Activated CD4-positive, alpha-beta memory T cell treated with anti-CD3 and anti-CD28 coated beads, Interleukin-2, amount 10 ng/mL, durations not matched to agents 7 days and 5 days (primary cell): ENCODE measurements at regions not wholly inside any gene's neighbourhood (a gene's known extent, or its start where the extent isn't known, plus 50 kb on each side); places are given as distances from the start of the nearest gene placed in this dataset.

ENCODE experiments used
- CTCF ChIA-PET: fragments of 350-600 bp; sonication (Branson Sonifier 250); formaldehyde crosslinking; loops from one replicate; lab custom pipeline; 2021; ENCODE audit warnings: antibody characterized with exemption, inconsistent platforms; lab: Charles Lee
- POLR2A ChIA-PET: fragments of 350-600 bp; sonication (Branson Sonifier 250); formaldehyde crosslinking; loops from one replicate; lab custom pipeline; 2021; ENCODE audit warnings: antibody characterized with exemption; lab: Charles Lee
- DNase-seq: peaks from one replicate; pipeline ENCODE4 v3.0.0-alpha.2; 2020
- H3K27ac Mint-ChIP-seq: one replicate; pipeline ENCODE4 v1.8.0; 2021; ENCODE audit warnings: mild to moderate bottlenecking, mixed read lengths
- H3K27me3 Mint-ChIP-seq: one replicate; pipeline ENCODE4 v1.8.0; 2021; ENCODE audit warnings: mixed read lengths
- H3K36me3 Mint-ChIP-seq: one replicate; pipeline ENCODE4 v1.8.0; 2021; ENCODE audit warnings: low read depth, mixed read lengths
- H3K4me1 Mint-ChIP-seq: one replicate; pipeline ENCODE4 v1.8.0; 2021; ENCODE audit warnings: mixed read lengths
- H3K4me3 Mint-ChIP-seq: one replicate; pipeline ENCODE4 v1.8.0; 2021; ENCODE audit warnings: mild to moderate bottlenecking, mixed read lengths
- H3K9me3 Mint-ChIP-seq: one replicate; pipeline ENCODE4 v1.8.0; 2021; ENCODE audit warnings: mixed read lengths

DNA sequence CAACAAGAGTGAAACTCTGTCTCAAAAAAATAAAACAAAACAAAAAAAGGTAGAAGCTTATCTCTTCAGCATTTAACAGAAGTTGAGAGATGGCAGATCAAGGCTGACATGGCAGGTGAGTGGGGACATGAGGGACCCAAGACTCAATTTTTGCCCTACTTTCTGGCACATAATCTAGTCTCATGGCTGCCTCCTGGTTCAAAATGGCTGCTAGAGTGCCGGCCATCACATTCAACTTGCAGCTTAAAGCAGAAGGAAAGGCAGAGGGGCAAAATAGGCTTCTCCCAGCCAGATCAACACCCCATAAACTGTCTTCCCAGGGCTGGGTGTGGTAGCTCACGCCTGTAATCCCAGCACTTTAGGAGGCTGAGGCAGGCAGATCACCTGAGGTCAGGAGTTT, 784.9 kb downstream of the MED13L start:
- no peak overlapping the region for H3K4me3 Mint-ChIP-seq
- no peak overlapping the region for H3K27ac Mint-ChIP-seq
- no peaks in the 10 kb centered on the region for H3K4me1 Mint-ChIP-seq
- peaks cover 4% of the 10 kb centered on the region for H3K9me3 Mint-ChIP-seq
- DNase-seq: no peak
- H3K36me3 Mint-ChIP-seq: no peaks in the 10 kb centered on the region
- ChIA-PET POLR2A (no interaction called here), CTCF (no interaction called here)
- H3K27me3 Mint-ChIP-seq: no peaks in the 10 kb centered on the region

DNA sequence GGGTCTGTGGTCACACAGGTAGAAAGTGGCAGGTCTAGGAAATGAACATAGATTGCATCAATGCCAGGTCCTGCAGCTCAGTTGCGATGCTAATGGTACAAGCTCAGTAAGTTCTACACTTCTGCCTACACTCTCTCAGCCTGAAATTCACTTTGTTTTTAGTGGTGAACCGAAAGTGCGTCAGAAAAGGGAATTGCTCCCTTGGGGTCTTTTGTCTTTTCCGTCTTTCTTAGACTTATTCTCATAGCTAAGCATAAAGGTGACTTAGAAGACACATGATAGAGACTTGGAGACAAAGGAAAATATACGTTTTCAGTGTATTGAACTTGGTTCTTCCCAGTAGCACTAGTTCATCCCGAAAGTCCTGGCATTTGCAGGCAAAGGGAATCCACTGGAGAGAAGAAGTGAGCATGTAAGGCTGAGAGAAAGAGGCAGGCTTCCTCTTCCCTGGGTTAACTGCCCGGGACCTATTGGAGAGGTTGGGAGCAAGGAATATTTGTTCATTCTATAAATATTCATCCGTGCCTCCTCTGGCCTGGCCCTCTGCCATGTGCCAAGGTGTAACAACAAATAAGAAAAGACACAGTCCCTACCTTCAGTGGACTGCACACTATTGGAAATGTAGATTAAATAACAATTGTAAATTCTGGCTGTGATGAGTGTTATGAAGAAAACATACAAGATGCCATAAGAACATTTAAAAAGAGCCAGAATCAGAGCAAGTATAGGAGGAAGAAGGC, 785.8 kb downstream of the MED13L start:
- no peaks in the 10 kb centered on the region for H3K27me3 Mint-ChIP-seq
- CTCF ChIA-PET: no interaction called here

DNA sequence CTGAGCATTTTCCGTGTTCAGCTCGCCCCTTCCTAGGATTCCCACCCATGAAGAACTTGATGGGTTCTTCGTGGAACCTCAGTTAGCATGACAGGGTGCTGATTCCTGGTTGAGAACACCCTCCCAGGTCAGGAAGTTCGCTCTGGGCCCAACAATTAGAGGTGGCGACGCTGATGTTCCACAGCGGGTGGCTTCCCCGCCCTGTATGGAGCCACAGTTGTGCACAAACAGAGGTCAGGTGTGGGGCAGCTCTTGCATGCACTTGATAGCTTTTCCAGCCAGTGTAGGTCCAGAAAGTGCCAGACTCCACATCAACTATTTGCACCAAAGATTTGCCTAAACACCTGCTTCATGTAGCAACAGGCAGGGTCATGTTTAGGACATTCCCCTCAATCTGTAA, 788.2 kb downstream of the MED13L start:
- Mint-ChIP-seq H3K36me3 (no peaks in the 10 kb centered on the region), H3K27ac (no peak overlapping the region), H3K4me1 (no peaks in the 10 kb centered on the region), H3K27me3 (no peaks in the 10 kb centered on the region), H3K9me3 (peaks cover 3% of the 10 kb centered on the region), H3K4me3 (no peak overlapping the region)
- ChIA-PET CTCF (no interaction called here), POLR2A (no interaction called here)
- DNase-seq: no peak

More for the DNA sequence above, 785.8 kb downstream of the MED13L start:
- no peak overlapping the region for H3K4me3 Mint-ChIP-seq
- no peaks in the 10 kb centered on the region for H3K4me1 Mint-ChIP-seq
- peaks cover 4% of the 10 kb centered on the region for H3K9me3 Mint-ChIP-seq
- DNase-seq: no peak
- no peak overlapping the region for H3K27ac Mint-ChIP-seq
- H3K36me3 Mint-ChIP-seq: no peaks in the 10 kb centered on the region
- POLR2A ChIA-PET: no interaction called here

- no peak overlapping the region for H3K27ac Mint-ChIP-seq
- H3K4me1 Mint-ChIP-seq: no peaks in the 10 kb centered on the region
- H3K36me3 Mint-ChIP-seq: no peaks in the 10 kb centered on the region
- DNase-seq: no peak
- POLR2A ChIA-PET: no interaction called here
- peaks cover under 1% of the 10 kb centered on the region for H3K9me3 Mint-ChIP-seq
- no peak overlapping the region for H3K4me3 Mint-ChIP-seq
- CTCF ChIA-PET: no interaction called here
- H3K27me3 Mint-ChIP-seq: no peaks in the 10 kb centered on the region
Measured at GRCh38 chr12:115485967-115486366, 791.5 kb downstream of the MED13L start.

GRCh38 chr12:115485503-115485902, 792.0 kb downstream of the MED13L start:
- Mint-ChIP-seq H3K9me3 (peaks cover 5% of the 10 kb centered on the region), H3K27me3 (no peaks in the 10 kb centered on the region), H3K4me1 (no peaks in the 10 kb centered on the region), H3K27ac (no peak overlapping the region), H3K36me3 (no peaks in the 10 kb centered on the region), H3K4me3 (no peak overlapping the region)
- ChIA-PET POLR2A (no interaction called here), CTCF (no interaction called here)
- no peak for DNase-seq

DNA sequence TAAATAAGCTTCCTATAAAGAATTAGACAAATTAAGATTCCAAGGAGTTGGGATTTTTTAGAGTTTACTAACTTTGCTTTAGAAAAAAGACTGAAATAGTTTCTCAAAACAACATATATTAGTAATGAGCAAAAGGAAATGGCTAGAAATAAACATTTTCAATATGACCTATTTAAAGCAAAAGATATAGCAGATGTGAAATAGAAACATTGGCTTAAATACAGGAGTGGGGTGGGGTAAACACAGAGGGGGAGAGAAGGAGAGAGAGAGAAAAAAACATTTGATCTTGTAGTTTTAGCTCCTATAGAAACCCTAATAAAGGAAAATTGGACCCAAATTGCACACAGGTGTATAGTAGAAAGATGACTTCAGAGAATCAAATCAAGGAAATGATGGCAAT, 794.5 kb downstream of the MED13L start:
- CTCF ChIA-PET: no interaction called here
- H3K27ac Mint-ChIP-seq: no peak overlapping the region

DNA sequence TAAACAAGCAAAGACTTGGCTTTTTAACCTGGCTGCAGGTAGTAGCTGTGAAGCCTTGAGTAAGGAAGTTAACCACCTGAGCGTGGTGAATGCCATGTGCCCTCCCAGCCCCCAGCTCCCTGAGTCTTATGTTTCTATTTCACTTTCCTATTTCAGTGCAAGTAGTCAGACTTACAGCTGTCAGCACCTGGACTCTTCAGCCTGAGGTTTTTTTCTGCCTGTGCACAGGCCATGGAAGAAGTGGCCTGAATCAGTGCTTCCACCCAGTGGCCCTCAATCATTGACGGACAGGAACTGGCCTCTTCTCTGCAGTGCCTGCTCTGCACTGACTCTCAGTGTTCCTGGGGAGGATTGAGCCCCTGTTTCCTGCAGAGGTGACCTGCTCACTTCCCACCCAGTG, 796.4 kb downstream of the MED13L start:
- no peaks in the 10 kb centered on the region for H3K4me1 Mint-ChIP-seq
- ChIA-PET POLR2A (no interaction called here), CTCF (no interaction called here)
- peaks cover 8% of the 10 kb centered on the region for H3K9me3 Mint-ChIP-seq
- H3K36me3 Mint-ChIP-seq: no peaks in the 10 kb centered on the region
- DNase-seq: no peak
- H3K27ac Mint-ChIP-seq: no peak overlapping the region
- no peaks in the 10 kb centered on the region for H3K27me3 Mint-ChIP-seq
- no peak overlapping the region for H3K4me3 Mint-ChIP-seq

More for the DNA sequence above, 794.5 kb downstream of the MED13L start:
- Mint-ChIP-seq H3K9me3 (peaks cover 6% of the 10 kb centered on the region), H3K4me3 (no peak overlapping the region), H3K27me3 (no peaks in the 10 kb centered on the region), H3K4me1 (no peaks in the 10 kb centered on the region), H3K36me3 (no peaks in the 10 kb centered on the region)
- POLR2A ChIA-PET: no interaction called here
- DNase-seq: no peak

DNA sequence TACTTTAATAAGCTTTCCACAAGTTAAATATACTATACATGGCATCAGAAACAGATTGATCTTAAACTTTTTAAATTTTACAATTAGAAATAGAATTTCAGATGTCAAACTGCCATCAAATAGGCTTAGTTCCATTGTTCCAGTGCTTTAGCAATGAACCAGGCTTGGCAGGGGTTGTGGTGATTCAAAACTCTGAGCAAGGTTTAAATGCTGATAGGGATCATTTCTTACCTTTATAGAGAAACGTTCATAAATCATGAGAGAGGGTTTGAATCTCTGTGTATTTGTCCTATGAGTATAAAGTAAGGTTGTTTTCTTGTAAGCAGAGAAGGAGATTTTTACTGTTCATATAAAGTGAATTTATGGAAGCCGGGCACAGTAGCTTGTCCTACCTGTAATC, 794.5 kb upstream of the TBX3 start:
- Mint-ChIP-seq H3K36me3 (no peaks in the 10 kb centered on the region), H3K4me3 (no peak overlapping the region), H3K27me3 (no peaks in the 10 kb centered on the region), H3K4me1 (no peaks in the 10 kb centered on the region), H3K9me3 (peaks cover 11% of the 10 kb centered on the region), H3K27ac (no peak overlapping the region)
- CTCF ChIA-PET: no interaction called here
- POLR2A ChIA-PET: no interaction called here
- no peak for DNase-seq

DNA sequence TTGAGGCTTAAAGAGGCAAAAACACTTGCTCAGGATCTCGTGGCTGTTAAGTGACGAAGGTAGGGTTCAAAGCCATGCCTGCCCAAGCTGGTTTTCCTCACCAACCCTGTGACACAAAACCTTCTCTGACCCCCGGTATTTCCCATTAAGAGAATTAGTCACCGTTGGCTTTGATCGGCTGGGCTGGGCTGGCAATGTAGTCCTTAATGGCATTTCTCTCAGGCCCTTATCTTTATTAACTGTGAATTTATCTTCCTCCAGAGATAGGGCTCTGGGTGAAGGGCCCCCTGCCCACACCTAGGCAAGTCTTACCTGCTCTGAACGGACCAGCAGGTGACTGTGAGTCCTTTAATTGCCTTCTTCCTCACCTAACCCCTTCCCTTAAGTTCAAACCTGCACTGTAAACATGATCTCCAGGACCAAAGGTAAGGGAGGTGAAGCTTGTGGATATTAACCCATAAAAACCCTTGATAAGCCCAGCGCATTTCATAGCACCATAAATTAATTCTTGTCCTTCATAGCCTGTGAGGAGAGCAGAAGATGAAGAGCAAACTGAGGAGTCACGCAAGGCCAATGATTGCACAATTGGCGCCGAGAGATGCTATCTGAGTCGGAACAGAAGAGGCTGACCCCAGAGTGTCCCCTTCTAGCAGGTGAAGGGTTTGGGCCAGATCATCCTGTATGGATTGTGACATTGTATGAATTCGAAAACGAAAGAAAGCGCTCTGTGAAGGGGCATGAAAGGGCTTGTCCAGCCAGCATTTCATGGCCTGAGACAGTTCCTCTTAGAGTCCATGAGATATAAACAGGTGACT, 790.8 kb upstream of the TBX3 start:
- Mint-ChIP-seq H3K9me3 (peaks cover 5% of the 10 kb centered on the region), H3K36me3 (no peaks in the 10 kb centered on the region), H3K27ac (no peak overlapping the region), H3K4me1 (no peaks in the 10 kb centered on the region), H3K4me3 (no peak overlapping the region), H3K27me3 (no peaks in the 10 kb centered on the region)
- POLR2A ChIA-PET: no interaction called here
- DNase-seq: no peak
- CTCF ChIA-PET: no interaction called here

GRCh38 chr12:115473257-115473956, 789.4 kb upstream of the TBX3 start:
- Mint-ChIP-seq H3K4me3 (no peak overlapping the region), H3K9me3 (peaks cover 5% of the 10 kb centered on the region), H3K27ac (no peak overlapping the region), H3K27me3 (no peaks in the 10 kb centered on the region), H3K4me1 (no peaks in the 10 kb centered on the region), H3K36me3 (no peaks in the 10 kb centered on the region)
- POLR2A ChIA-PET: no interaction called here
- DNase-seq: no peak
- CTCF ChIA-PET: no interaction called here

GRCh38 chr12:115472852-115473251, 788.9 kb upstream of the TBX3 start:
- Mint-ChIP-seq H3K27ac (no peak overlapping the region), H3K4me3 (no peak overlapping the region)
- DNase-seq: no peak

DNA sequence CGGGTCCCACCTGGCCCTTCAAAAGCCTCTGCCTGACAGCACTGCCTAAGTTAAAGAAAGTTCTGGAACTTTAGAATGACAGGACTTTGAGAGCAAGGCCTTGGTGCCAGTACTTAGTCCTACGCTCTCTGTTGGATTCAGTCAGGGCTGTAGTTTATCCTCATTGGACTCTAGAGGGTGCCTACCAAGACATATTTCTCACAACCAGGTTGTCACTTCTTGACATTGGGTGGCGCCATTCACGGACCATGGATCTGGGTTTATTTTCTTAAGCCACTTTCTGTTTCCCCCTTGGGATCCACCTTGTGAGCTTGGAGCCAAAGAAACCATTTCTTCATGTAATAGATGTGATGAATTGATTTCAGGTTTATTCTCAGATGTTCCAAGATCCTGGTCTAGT, 787.0 kb upstream of the TBX3 start:
- H3K4me1 Mint-ChIP-seq: no peaks in the 10 kb centered on the region
- no peak for DNase-seq
- CTCF ChIA-PET: no interaction called here
- no peaks in the 10 kb centered on the region for H3K36me3 Mint-ChIP-seq
- POLR2A ChIA-PET: no interaction called here
- no peak overlapping the region for H3K27ac Mint-ChIP-seq
- no peaks in the 10 kb centered on the region for H3K27me3 Mint-ChIP-seq
- H3K4me3 Mint-ChIP-seq: no peak overlapping the region
- H3K9me3 Mint-ChIP-seq: peaks cover 3% of the 10 kb centered on the region

More at GRCh38 chr12:115472852-115473251, 788.9 kb upstream of the TBX3 start:
- no peaks in the 10 kb centered on the region for H3K4me1 Mint-ChIP-seq
- no peaks in the 10 kb centered on the region for H3K36me3 Mint-ChIP-seq
- ChIA-PET CTCF (no interaction called here), POLR2A (no interaction called here)
- H3K27me3 Mint-ChIP-seq: no peaks in the 10 kb centered on the region
- H3K9me3 Mint-ChIP-seq: peaks cover 5% of the 10 kb centered on the region

GRCh38 chr12:115470526-115470925, 786.6 kb upstream of the TBX3 start:
- H3K4me3 Mint-ChIP-seq: no peak overlapping the region
- H3K9me3 Mint-ChIP-seq: peaks cover 3% of the 10 kb centered on the region
- ChIA-PET POLR2A (no interaction called here), CTCF (no interaction called here)
- no peak overlapping the region for H3K27ac Mint-ChIP-seq
- H3K4me1 Mint-ChIP-seq: no peaks in the 10 kb centered on the region
- no peaks in the 10 kb centered on the region for H3K27me3 Mint-ChIP-seq
- DNase-seq: no peak
- no peaks in the 10 kb centered on the region for H3K36me3 Mint-ChIP-seq
